Karpas-422 (cell line): ENCODE measurements at regions not wholly inside any gene's neighbourhood (a gene's known extent, or its start where the extent isn't known, plus 50 kb on each side); places are given as distances from the start of the nearest gene placed in this dataset.

ENCODE experiments used
- DNase-seq: peaks from one replicate; pipeline ENCODE4 v3.0.0-alpha.2; 2015
- H2AFZ ChIP-seq: fragments of 200-600 bp; sonication (generic); 2 replicates; pipeline ENCODE4 v1.6.1; 2014; ENCODE audit warnings: antibody characterized with exemption, low read length, mixed read lengths
- H3K27ac ChIP-seq: fragments of 200-600 bp; sonication (generic); 2 replicates; pipeline ENCODE4 v1.5.1; 2014; ENCODE audit warnings: mild to moderate bottlenecking, low read length, moderate library complexity
- H3K27me3 ChIP-seq: fragments of 200-600 bp; sonication (generic); 2 replicates; pipeline ENCODE4 v1.6.1; 2014; ENCODE audit warnings: low read length, mixed read lengths
- H3K36me3 ChIP-seq: fragments of 200-600 bp; sonication (generic); 2 replicates; pipeline ENCODE4 v1.6.1; 2014; ENCODE audit warnings: low read length, mixed read lengths; ENCODE audit not compliant: insufficient read depth
- H3K4me1 ChIP-seq: fragments of 200-600 bp; sonication (generic); 2 replicates; pipeline ENCODE4 v1.6.1; 2014; ENCODE audit warnings: mild to moderate bottlenecking, low read length, mixed read lengths
- H3K4me2 ChIP-seq: fragments of 200-600 bp; sonication (generic); 2 replicates; pipeline ENCODE4 v1.6.1; 2014; ENCODE audit warnings: low read length, low read depth, mild to moderate bottlenecking; ENCODE audit not compliant: poor library complexity, severe bottlenecking
- H3K4me3 ChIP-seq: fragments of 200-600 bp; sonication (generic); 2 replicates; pipeline ENCODE4 v1.5.1; 2014; ENCODE audit warnings: mild to moderate bottlenecking, antibody characterized with exemption, low read length, mixed read lengths
- H3K79me2 ChIP-seq: fragments of 200-600 bp; sonication (generic); 2 replicates; pipeline ENCODE4 v1.6.1; 2014; ENCODE audit warnings: mild to moderate bottlenecking, low read length, mixed read lengths
- H3K9ac ChIP-seq: fragments of 200-600 bp; sonication (generic); 2 replicates; pipeline ENCODE4 v1.6.0; 2014; ENCODE audit warnings: low read length
- H3K9me2 ChIP-seq: fragments of 200-600 bp; sonication (generic), shearing (Covaris generic); replicated peaks from 2 replicates; pipeline ENCODE4 v1.6.0; 2014; ENCODE audit warnings: mild to moderate bottlenecking, low read length, moderate library complexity; ENCODE audit not compliant: insufficient read depth
- H3K9me3 ChIP-seq: fragments of 300-700, 200-600 bp; sonication (generic); 2 replicates; pipeline ENCODE4 v1.6.1; 2014; ENCODE audit warnings: low read length, mixed read lengths
- H4K20me1 ChIP-seq: fragments of 200-600 bp; sonication (generic); 2 replicates; pipeline ENCODE4 v1.6.1; 2014; ENCODE audit warnings: mild to moderate bottlenecking, antibody characterized with exemption, low read length, low read depth; ENCODE audit not compliant: insufficient read depth

GRCh38 chr7:155925682-155926081, 113.4 kb upstream of the SHH start:
- H3K79me2 ChIP-seq: no peaks in the 10 kb centered on the region

GRCh38 chr7:155922067-155922816, 110.0 kb upstream of the SHH start:
- no peak for DNase-seq
- Histone ChIP-seq H3K79me2 (no peaks in the 10 kb centered on the region), H3K27me3 (no peaks in the 10 kb centered on the region), H2AFZ (no peak overlapping the region), H3K9me3 (no peaks in the 10 kb centered on the region), H3K9ac (no peak overlapping the region), H3K4me2 (no peak overlapping the region), H3K4me3 (no peak overlapping the region), H3K36me3 (no peaks in the 10 kb centered on the region), H3K4me1 (no peaks in the 10 kb centered on the region), H3K27ac (no peak overlapping the region), H3K9me2 (no peaks in the 10 kb centered on the region), H4K20me1 (no peaks in the 10 kb centered on the region)

More at GRCh38 chr7:155925682-155926081, 113.4 kb upstream of the SHH start:
- Histone ChIP-seq H3K4me2 (no peak overlapping the region), H3K36me3 (no peaks in the 10 kb centered on the region), H3K9me3 (no peaks in the 10 kb centered on the region), H3K27me3 (no peaks in the 10 kb centered on the region), H3K4me1 (no peaks in the 10 kb centered on the region), H3K9ac (no peak overlapping the region), H4K20me1 (no peaks in the 10 kb centered on the region), H3K27ac (no peak overlapping the region), H3K4me3 (no peak overlapping the region), H3K9me2 (no peaks in the 10 kb centered on the region), H2AFZ (no peak overlapping the region)
- no peak for DNase-seq

DNA sequence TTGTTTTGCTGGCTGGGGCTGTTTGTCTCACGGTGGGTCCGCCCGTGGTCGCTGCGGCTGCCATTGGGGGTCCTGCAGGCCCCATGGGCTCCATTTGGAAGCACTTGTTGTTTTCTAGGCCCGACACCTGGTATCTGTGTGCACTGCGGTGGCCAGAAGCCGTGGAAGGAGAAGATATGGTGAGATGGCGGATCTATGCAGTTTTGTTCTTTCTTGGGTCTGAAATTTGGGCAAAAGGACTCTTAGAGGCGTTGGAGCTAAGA, 109.5 kb upstream of the SHH start:
- Histone ChIP-seq H3K27ac (no peak overlapping the region), H3K27me3 (no peaks in the 10 kb centered on the region), H3K36me3 (no peaks in the 10 kb centered on the region), H3K9me2 (no peaks in the 10 kb centered on the region), H3K79me2 (no peaks in the 10 kb centered on the region), H3K4me3 (no peak overlapping the region), H3K9ac (no peak overlapping the region), H4K20me1 (no peaks in the 10 kb centered on the region), H3K9me3 (no peaks in the 10 kb centered on the region), H3K4me1 (no peaks in the 10 kb centered on the region), H3K4me2 (no peak overlapping the region), H2AFZ (no peak overlapping the region)
- DNase-seq: no peak

- Histone ChIP-seq H3K4me1 (no peaks in the 10 kb centered on the region), H3K36me3 (no peaks in the 10 kb centered on the region), H4K20me1 (no peaks in the 10 kb centered on the region), H2AFZ (no peak overlapping the region), H3K4me3 (no peak overlapping the region), H3K9me2 (no peaks in the 10 kb centered on the region), H3K27me3 (no peaks in the 10 kb centered on the region), H3K27ac (no peak overlapping the region), H3K79me2 (no peaks in the 10 kb centered on the region), H3K9ac (no peak overlapping the region), H3K9me3 (no peaks in the 10 kb centered on the region), H3K4me2 (no peak overlapping the region)
- DNase-seq: no peak
Measured at GRCh38 chr7:155921086-155921803, 109.0 kb upstream of the SHH start.

DNA sequence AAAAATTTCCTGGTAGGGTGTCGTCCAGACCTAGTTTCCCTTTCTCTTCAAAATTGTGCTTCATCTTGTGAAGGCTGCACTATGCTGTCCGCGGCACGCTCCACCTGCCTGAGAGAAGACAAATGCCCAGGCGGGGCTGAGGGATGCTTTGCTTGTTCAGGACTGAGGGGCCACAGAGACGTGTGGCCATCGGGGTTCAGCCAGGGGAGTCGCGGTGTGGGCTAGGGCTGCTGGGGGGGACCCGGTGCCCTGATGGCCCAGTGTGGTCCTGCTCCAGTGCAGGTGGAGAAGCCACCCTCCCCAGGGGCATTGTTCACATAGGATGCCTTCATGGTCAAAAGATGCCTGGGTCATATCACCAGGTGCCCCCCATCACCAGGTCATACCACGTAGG, 107.8 kb upstream of the SHH start:
- Histone ChIP-seq H3K9me3 (no peaks in the 10 kb centered on the region), H3K4me1 (no peaks in the 10 kb centered on the region), H3K9ac (no peak overlapping the region), H3K27me3 (no peaks in the 10 kb centered on the region), H3K79me2 (no peaks in the 10 kb centered on the region), H3K4me2 (no peak overlapping the region), H2AFZ (no peak overlapping the region), H3K27ac (no peak overlapping the region), H3K9me2 (no peaks in the 10 kb centered on the region), H3K4me3 (no peak overlapping the region), H3K36me3 (no peaks in the 10 kb centered on the region), H4K20me1 (no peaks in the 10 kb centered on the region)
- no peak for DNase-seq

GRCh38 chr7:155919391-155920067, 107.3 kb upstream of the SHH start:
- H3K9me3 ChIP-seq: no peaks in the 10 kb centered on the region
- no peak overlapping the region for H3K9ac ChIP-seq
- H3K4me1 ChIP-seq: no peaks in the 10 kb centered on the region
- no peaks in the 10 kb centered on the region for H3K27me3 ChIP-seq
- no peak overlapping the region for H2AFZ ChIP-seq
- H3K27ac ChIP-seq: no peak overlapping the region
- H3K9me2 ChIP-seq: no peaks in the 10 kb centered on the region
- H3K36me3 ChIP-seq: no peaks in the 10 kb centered on the region
- no peak for DNase-seq
- H3K4me2 ChIP-seq: no peak overlapping the region
- H3K4me3 ChIP-seq: no peak overlapping the region
- H4K20me1 ChIP-seq: no peaks in the 10 kb centered on the region
- H3K79me2 ChIP-seq: no peaks in the 10 kb centered on the region

- Histone ChIP-seq H4K20me1 (no peaks in the 10 kb centered on the region), H3K36me3 (no peaks in the 10 kb centered on the region), H3K9me2 (no peaks in the 10 kb centered on the region), H3K4me3 (no peak overlapping the region), H3K4me2 (no peak overlapping the region), H3K27me3 (no peaks in the 10 kb centered on the region), H2AFZ (no peak overlapping the region), H3K27ac (no peak overlapping the region), H3K9ac (no peak overlapping the region), H3K4me1 (no peaks in the 10 kb centered on the region), H3K9me3 (no peaks in the 10 kb centered on the region), H3K79me2 (no peaks in the 10 kb centered on the region)
- DNase-seq: no peak
Measured at GRCh38 chr7:155918720-155919390, 106.6 kb upstream of the SHH start.

GRCh38 chr7:155917836-155918430, 105.7 kb upstream of the SHH start:
- Histone ChIP-seq H3K27ac (no peak overlapping the region), H3K4me2 (no peak overlapping the region), H2AFZ (no peak overlapping the region), H3K9ac (no peak overlapping the region), H3K9me2 (no peaks in the 10 kb centered on the region), H3K4me1 (no peaks in the 10 kb centered on the region), H3K27me3 (no peaks in the 10 kb centered on the region), H3K79me2 (no peaks in the 10 kb centered on the region), H4K20me1 (no peaks in the 10 kb centered on the region), H3K4me3 (no peak overlapping the region), H3K36me3 (no peaks in the 10 kb centered on the region), H3K9me3 (no peaks in the 10 kb centered on the region)
- no peak for DNase-seq
